ENCODE measurements at regions not wholly inside any gene's neighbourhood (a gene's known extent, or its start where the extent isn't known, plus 50 kb on each side); places are given as distances from the start of the nearest gene placed in this dataset.

- dilution Hi-C loops (cut with MboI; ENCODE audit: extremely low pct_ligation_motif_present, low sequenced_read_pairs), result no loop called here
- H3K27ac ChIP-seq (ENCODE audit: insufficient read depth, low read depth, low read length), result no peak overlapping the region
- H2AFZ ChIP-seq (ENCODE audit: low read depth, low read length), result no peak overlapping the region
These were observed 486.3 kb downstream of the SHQ1 start for GRCh38 chr3:72361990-72362389.

More at GRCh38 chr3:72361990-72362389, 486.3 kb downstream of the SHQ1 start:
- Histone ChIP-seq H4K20me1 (replicated peaks; ENCODE audit: control insufficient read depth, extremely low read depth, insufficient read depth, low read length) (no peaks in the 10 kb centered on the region), H3K4me3 (replicated peaks in 1 of 3; ENCODE audit: insufficient read depth in 1 of 3, low read depth in 1 of 3, low read length in 3 of 3) (no peak overlapping the region), H3K79me2 (ENCODE audit: control insufficient read depth, insufficient read depth, low read length) (no peaks in the 10 kb centered on the region), H3K9ac (replicated peaks; ENCODE audit: extremely low read depth, insufficient read depth, low read length) (no peak overlapping the region), H3K27me3 (ENCODE audit: control insufficient read depth in 2 of 2, insufficient read depth in 2 of 2, low read length in 2 of 2) (peaks cover 9 to 24% of the 10 kb centered on the region in 2 experiments), H3K36me3 (ENCODE audit: control insufficient read depth in 2 of 2, extremely low read depth in 1 of 2, insufficient read depth in 2 of 2, low read length in 2 of 2) (no peaks in the 10 kb centered on the region), H3K4me2 (ENCODE audit: insufficient read depth, low read length) (no peak overlapping the region), H3K9me3 (replicated peaks; ENCODE audit: control insufficient read depth, insufficient read depth, low read length) (no peaks in the 10 kb centered on the region), H3K9me1 (replicated peaks; ENCODE audit: control insufficient read depth, extremely low read depth, insufficient read depth, low read length) (no peaks in the 10 kb centered on the region), H3K4me1 (ENCODE audit: control insufficient read depth, extremely low read depth, insufficient read depth, low read length) (no peaks in the 10 kb centered on the region)
- TF ChIP-seq POLR2AphosphoS5 (IDR thresholded peaks at IDR 0.05; ENCODE audit: insufficient read depth, low read depth, low read length), result no peak
- TF ChIP-seq FOS (IDR thresholded peaks at IDR 0.05; ENCODE audit: borderline replicate concordance, insufficient read depth, low read length), result no peak
- TF ChIP-seq GATA2 (IDR thresholded peaks at IDR 0.05; ENCODE audit: insufficient read depth, insufficient read length, low read depth, low read length), result no peak
- TF ChIP-seq MAX (IDR thresholded peaks at IDR 0.05; ENCODE audit: insufficient read depth, insufficient read length), result no peak
- TF ChIP-seq MYC (IDR thresholded peaks at IDR 0.05; ENCODE audit: low read depth, low read length), result no peak
- no peak for TF ChIP-seq POLR2A (IDR thresholded peaks at IDR 0.05; ENCODE audit: low read depth, low read length)
- no peak for TF ChIP-seq EZH2 (IDR thresholded peaks at IDR 0.05; ENCODE audit: borderline replicate concordance, low read depth, low read length, severe bottlenecking)
- no peak for TF ChIP-seq CTCF (IDR thresholded peaks at IDR 0.05; ENCODE audit: extremely low read depth in 1 of 2, insufficient read depth in 1 of 2, low read depth in 1 of 2, low read length in 2 of 2)
- TF ChIP-seq JUN (IDR thresholded peaks at IDR 0.05; ENCODE audit: borderline replicate concordance, insufficient read depth, insufficient read length, low read depth), result no peak
- ChIA-PET POLR2A (no interaction called here), CTCF (interaction anchor here (1.7 kb wide), 1 partner anchor 14 kb away, joined by 5 read pairs; no protein-coding TSS in a partner anchor)
- intact Hi-C loops (cut with micrococcal nuclease), result no loop called here
- BruUV-seq (replicated peaks), result no TSS peak
- FAIRE-seq (no peak), DNase-seq (ENCODE audit: low read depth, low spot score) (no peak)

Data from endothelial cell of umbilical vein (primary cell).